ENCODE measurements at regions not wholly inside any gene's neighbourhood (a gene's known extent, or its start where the extent isn't known, plus 50 kb on each side); places are given as distances from the start of the nearest gene placed in this dataset.

- no peak for TF ChIP-seq POLR2A (IDR thresholded peaks at IDR 0.05; ENCODE audit: low read depth, low read length)
- no peak for TF ChIP-seq POLR2AphosphoS5 (IDR thresholded peaks at IDR 0.05; ENCODE audit: low read depth, low read length)
- no peak for TF ChIP-seq TAF1 (IDR thresholded peaks at IDR 0.05; ENCODE audit: borderline replicate concordance, low read depth, low read length)
These were observed 416.2 kb upstream of the NFE2L3 start for GRCh38 chr7:25735674-25736242.
